H1 (cell line): ENCODE measurements at regions not wholly inside any gene's neighbourhood (a gene's known extent, or its start where the extent isn't known, plus 50 kb on each side); places are given as distances from the start of the nearest gene placed in this dataset.

Experiments
- HDAC6 ChIP-seq: IDR thresholded peaks from one replicate; pipeline ENCODE4 v1.7.1; 2012; ENCODE audit warnings: low read depth, mild to moderate bottlenecking, inconsistent platforms, low read length, moderate library complexity
- POU5F1 ChIP-seq: IDR thresholded peaks from 2 replicates; pipeline ENCODE4 v1.6.1; 2011; ENCODE audit warnings: low read depth, mild to moderate bottlenecking, low read length, moderate library complexity
- TF ChIP-seq, protein P1 (sequence below): fragments of 300-600 bp; sonication (generic); IDR thresholded peaks from 2 replicates; pipeline ENCODE4 v1.7.1; 2012; ENCODE audit warnings: low read length, moderate library complexity, mild to moderate bottlenecking, inconsistent platforms; ENCODE audit not compliant: insufficient replicate concordance

DNA sequence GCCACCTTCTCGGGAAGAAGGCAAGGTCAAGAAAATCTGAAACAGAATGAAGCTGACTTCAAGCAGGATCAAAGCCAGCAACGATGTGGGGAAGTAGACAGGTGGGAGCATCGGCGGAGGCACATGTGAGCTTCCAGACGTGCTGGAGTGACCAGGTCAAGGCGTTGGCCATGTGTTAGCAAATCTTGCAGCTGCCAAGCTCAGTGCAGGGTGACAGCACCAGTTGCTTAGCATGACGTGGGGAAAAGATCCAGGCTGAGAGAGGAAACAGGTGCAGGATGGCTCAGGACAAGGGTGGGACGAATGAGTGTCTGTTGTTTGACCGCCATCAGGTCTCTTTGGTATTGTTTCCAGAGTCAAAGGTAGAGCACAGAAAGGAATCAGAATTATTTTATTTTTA, 92.3 kb downstream of the TNFSF13B start (continued):
- TF ChIP-seq, protein P1, sequence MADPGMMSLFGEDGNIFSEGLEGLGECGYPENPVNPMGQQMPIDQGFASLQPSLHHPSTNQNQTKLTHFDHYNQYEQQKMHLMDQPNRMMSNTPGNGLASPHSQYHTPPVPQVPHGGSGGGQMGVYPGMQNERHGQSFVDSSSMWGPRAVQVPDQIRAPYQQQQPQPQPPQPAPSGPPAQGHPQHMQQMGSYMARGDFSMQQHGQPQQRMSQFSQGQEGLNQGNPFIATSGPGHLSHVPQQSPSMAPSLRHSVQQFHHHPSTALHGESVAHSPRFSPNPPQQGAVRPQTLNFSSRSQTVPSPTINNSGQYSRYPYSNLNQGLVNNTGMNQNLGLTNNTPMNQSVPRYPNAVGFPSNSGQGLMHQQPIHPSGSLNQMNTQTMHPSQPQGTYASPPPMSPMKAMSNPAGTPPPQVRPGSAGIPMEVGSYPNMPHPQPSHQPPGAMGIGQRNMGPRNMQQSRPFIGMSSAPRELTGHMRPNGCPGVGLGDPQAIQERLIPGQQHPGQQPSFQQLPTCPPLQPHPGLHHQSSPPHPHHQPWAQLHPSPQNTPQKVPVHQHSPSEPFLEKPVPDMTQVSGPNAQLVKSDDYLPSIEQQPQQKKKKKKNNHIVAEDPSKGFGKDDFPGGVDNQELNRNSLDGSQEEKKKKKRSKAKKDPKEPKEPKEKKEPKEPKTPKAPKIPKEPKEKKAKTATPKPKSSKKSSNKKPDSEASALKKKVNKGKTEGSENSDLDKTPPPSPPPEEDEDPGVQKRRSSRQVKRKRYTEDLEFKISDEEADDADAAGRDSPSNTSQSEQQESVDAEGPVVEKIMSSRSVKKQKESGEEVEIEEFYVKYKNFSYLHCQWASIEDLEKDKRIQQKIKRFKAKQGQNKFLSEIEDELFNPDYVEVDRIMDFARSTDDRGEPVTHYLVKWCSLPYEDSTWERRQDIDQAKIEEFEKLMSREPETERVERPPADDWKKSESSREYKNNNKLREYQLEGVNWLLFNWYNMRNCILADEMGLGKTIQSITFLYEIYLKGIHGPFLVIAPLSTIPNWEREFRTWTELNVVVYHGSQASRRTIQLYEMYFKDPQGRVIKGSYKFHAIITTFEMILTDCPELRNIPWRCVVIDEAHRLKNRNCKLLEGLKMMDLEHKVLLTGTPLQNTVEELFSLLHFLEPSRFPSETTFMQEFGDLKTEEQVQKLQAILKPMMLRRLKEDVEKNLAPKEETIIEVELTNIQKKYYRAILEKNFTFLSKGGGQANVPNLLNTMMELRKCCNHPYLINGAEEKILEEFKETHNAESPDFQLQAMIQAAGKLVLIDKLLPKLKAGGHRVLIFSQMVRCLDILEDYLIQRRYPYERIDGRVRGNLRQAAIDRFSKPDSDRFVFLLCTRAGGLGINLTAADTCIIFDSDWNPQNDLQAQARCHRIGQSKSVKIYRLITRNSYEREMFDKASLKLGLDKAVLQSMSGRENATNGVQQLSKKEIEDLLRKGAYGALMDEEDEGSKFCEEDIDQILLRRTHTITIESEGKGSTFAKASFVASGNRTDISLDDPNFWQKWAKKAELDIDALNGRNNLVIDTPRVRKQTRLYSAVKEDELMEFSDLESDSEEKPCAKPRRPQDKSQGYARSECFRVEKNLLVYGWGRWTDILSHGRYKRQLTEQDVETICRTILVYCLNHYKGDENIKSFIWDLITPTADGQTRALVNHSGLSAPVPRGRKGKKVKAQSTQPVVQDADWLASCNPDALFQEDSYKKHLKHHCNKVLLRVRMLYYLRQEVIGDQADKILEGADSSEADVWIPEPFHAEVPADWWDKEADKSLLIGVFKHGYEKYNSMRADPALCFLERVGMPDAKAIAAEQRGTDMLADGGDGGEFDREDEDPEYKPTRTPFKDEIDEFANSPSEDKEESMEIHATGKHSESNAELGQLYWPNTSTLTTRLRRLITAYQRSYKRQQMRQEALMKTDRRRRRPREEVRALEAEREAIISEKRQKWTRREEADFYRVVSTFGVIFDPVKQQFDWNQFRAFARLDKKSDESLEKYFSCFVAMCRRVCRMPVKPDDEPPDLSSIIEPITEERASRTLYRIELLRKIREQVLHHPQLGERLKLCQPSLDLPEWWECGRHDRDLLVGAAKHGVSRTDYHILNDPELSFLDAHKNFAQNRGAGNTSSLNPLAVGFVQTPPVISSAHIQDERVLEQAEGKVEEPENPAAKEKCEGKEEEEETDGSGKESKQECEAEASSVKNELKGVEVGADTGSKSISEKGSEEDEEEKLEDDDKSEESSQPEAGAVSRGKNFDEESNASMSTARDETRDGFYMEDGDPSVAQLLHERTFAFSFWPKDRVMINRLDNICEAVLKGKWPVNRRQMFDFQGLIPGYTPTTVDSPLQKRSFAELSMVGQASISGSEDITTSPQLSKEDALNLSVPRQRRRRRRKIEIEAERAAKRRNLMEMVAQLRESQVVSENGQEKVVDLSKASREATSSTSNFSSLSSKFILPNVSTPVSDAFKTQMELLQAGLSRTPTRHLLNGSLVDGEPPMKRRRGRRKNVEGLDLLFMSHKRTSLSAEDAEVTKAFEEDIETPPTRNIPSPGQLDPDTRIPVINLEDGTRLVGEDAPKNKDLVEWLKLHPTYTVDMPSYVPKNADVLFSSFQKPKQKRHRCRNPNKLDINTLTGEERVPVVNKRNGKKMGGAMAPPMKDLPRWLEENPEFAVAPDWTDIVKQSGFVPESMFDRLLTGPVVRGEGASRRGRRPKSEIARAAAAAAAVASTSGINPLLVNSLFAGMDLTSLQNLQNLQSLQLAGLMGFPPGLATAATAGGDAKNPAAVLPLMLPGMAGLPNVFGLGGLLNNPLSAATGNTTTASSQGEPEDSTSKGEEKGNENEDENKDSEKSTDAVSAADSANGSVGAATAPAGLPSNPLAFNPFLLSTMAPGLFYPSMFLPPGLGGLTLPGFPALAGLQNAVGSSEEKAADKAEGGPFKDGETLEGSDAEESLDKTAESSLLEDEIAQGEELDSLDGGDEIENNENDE: no peak
- TF ChIP-seq HDAC6 (no peak), POU5F1 (no peak)
